Renal pelvis (tissue), 1 donor: ENCODE measurements at regions not wholly inside any gene's neighbourhood (a gene's known extent, or its start where the extent isn't known, plus 50 kb on each side); places are given as distances from the start of the nearest gene placed in this dataset.
"Not testable (repeated sequence)": the region's sequence is repeated elsewhere in the genome, so short reads cannot be mapped to it uniquely, and the experiment has no call there.

ENCODE experiments used
- DNase-seq: peaks from one replicate; pipeline ENCODE4 v3.0.0-alpha.2; 2013

DNA sequence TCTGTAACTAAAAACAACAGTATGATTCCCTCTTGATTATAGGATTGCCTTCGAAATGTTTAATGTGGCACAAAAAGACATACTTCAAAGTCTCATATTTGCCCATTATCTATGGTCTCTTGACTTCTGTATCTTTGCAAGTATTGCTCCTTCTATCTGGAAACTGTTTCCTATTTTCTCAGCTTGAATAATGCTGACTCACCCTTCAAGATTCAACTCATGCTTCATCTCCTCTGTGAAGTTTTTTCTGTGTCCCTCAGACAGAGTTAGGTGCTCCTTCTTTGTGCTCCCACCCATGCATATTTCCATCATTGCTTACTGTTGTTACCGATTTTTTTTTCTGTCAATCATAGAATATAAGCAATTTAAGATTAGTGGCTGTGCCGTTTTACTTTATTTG lies 192.8 kb upstream of the ROBO1 start:
- no peak for DNase-seq

DNA sequence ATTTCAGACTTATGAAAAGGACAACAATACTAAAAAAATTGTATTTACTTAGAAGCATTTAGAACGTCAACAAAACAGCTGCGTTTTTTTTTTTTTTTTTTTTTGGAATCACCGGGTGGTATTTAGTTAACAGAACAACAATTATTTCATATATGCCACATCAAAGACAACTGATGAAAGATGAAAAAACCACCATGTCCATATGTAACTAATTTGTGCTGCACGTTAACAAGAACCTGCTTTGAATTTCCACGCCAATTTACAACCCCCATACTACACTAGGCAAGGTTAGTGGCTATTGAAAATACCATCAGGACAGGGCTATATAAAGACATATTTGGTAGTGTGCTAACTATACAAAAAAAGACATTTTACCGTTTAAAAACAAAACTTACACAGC lies 189.3 kb upstream of the ROBO1 start:
- no peak for DNase-seq

DNA sequence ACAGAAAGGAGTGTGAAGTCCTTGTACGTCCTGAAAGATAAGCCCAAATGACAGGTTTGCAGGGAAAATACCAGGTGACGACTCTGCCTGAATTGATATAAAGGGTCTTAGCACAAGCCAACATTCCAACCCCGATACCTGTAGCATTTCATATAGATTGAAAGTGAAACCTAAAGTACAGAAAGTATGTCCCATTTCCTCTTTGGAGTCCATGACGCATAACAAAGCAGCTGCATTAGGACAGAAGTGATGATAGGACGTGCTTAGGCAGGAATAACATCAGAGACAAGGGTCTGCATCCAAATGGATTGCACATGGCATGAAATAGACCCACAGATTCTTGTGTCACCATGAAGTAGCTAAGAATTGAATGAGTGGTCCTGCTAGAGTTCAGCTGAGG lies 187.0 kb upstream of the ROBO1 start:
- no peak for DNase-seq

DNA sequence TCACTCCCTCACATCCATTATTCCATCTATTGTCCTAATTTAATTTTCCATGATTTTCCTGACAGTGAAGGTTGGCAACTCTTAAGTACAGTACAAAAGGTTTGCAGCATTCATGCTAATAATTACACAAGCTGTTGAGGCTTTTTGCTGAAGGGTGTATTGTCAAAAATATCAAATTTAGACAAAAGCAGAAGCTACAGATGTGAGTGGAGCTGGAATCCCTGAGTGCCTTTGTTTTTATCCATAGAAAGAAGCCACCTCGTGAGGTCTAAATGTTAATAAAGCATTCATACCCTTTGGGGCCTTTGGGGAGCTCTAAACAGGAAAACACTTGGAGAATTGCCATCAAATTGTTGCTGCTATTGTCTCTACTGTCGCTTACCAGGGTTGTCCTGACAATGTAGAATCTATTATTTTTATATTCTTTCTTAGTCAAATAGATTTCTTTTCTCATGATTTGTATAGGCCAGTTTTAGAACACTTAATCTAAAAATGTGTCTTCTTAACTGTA lies 185.8 kb upstream of the ROBO1 start:
- DNase-seq, result no peak

DNA sequence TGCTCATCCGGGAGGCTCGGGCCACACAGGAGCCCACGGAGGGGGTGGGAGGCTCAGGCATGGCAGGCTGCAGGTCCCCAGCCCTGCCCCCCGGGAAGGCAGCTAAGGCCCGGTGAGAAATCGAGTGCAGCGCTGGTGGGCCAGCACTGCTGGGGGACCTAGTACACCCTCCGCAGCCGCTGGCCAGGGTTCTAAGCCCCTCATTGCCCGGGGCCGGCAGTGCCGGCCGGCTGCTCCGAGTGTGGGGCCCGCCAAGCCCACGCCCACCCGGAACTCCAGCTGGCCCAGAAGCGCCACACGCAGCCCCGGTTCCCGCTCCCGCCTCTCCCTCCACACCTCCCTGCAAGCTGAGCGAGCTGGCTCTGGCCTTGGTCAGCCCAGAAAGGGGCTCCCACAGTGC lies 183.6 kb upstream of the ROBO1 start:
- not testable (repeated sequence) for DNase-seq

DNA sequence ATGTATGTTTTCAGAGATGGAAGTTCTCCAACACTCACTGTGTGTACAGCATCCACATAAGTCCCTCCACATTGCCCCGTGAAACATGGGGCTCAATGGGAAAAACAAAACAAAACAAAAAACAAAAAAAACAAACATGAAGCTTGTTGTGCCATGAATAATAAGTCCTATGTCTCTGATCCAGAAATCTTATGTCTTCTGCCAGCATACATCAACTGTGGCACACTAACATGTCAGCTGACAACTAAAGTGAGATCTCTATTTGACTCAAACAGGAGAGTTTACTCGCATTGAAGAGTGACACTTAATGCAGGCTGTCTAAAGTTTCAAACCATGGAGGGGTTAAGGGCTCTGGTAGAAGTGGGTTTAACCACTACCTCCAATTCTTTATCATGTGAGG lies 180.2 kb upstream of the ROBO1 start:
- no peak for DNase-seq

DNA sequence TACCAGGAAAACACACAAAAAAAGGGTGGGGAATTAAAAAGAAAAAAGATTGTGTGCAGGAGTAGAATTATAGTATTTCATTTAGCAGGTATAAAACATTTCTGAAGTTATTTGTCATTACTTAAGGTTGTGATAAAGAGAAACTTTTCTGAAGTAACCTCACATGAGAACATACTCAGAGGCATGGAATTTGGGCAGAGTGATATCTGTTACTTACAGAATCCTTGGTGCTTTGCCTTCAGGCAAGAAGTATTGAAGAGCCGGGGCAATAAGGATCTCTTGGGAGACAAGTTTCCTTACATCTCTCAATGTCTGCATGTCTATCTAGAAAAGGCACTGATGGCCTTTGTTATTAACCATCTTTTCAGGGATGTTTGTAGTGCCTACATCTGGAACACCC lies 179.7 kb upstream of the ROBO1 start:
- DNase-seq, result no peak

DNA sequence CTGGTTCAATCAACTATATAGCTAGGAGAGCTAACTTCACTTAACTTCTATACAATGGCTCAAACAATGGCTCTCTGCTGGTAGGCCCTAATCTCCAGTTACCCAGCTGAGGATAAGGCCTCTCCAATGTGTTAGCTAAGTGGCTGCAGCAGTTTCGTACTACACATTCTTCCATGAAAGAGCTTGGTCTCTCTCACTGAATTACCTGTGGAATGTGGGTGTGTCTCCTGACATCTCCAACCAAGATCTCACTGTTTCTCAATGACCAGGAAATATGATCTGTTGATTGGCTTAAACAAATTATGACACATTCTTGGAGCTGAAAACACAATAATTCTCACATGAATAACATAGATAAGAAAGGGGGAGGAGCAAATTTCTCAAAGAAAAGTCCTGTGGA lies 169.8 kb upstream of the ROBO1 start:
- no peak for DNase-seq

DNA sequence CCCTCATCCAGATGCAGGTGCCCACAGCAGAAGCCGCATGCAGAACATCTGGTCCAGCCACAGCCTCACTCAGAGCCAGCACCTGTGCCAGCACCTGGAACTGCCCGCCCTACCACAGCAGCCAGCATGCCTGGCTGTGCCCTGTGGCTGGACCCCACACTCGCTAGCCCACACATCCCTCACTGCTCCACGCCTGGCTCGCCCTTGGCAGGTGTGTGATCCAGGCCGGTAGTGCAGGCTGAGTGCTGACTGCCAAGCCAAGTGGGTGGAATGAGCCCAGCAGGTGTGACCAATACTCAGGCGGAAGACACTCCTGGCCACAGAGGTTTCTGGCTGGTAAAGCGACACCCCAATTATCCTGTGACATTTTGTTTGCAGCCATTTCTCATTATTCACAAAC lies 162.4 kb upstream of the ROBO1 start:
- DNase-seq, result no peak

DNA sequence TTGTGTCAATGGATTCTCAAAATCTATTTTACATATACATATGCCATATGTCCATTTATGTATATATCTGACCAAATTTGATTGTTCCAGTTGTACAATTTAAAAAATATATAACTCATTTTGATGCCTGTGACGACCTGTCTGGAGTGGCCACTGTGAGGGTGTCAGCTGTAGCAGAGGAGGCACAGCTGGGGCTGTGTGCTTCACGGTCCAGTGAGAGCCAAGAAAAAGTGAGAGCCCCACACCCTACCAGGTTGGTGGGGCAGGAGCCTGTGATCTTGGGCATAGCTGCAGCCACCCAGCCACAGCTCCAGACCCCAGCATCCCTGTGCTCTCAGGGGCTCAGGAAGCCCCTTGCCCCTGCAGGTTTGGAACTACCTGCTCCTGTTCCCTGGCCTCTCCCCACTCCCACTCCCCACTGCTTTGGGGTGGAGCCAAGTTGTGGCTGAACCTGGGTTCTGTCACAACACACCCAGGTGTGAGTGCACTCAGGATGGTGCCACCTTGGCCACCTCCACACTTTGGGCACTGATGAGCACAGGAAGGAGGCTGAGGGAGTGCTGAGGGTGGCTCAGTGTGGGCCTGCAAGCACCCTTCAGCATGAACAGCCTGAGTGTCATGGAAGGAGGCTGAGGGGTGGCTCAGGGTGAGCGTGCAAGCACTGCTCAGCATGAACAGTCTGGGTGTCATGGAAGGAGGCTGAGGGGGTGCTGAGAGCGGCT lies 161.1 kb upstream of the ROBO1 start:
- no peak for DNase-seq

DNA sequence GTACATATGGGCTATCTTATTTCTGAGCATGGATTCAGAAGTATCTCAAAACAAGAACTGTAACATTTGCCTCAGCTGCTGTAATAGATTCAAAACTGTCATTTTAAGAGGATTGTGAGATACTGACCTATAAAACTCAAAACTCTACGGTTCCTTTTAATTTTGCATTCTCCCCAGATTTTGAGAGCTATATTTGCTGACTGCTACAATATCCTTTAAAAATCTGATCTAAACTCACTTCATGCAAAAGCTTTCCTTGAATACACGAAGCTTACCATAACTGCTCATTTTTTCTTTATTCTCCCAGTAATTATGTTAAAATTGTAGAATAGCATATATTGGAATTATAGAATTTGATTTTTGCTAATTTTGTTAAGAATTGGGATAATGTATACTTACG lies 158.7 kb upstream of the ROBO1 start:
- DNase-seq, result no peak

DNA sequence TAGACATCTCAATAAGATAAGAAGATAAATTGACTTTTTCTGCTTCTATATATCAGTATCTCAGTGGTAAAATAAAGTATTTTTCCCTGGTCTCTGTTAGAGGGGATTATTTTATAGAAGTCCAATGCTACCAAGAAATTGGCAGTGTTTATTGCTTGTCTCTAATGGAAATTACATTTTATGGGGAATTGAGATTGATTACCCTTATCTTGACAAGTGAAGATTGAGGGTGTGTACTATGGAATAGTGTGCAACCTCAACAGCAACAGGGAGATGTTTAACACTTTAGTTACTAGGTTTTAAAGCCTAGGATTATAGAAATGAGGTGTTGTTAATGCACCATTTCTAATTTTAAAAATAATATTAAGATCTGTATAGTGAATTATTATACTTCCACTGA lies 154.8 kb upstream of the ROBO1 start:
- no peak for DNase-seq

DNA sequence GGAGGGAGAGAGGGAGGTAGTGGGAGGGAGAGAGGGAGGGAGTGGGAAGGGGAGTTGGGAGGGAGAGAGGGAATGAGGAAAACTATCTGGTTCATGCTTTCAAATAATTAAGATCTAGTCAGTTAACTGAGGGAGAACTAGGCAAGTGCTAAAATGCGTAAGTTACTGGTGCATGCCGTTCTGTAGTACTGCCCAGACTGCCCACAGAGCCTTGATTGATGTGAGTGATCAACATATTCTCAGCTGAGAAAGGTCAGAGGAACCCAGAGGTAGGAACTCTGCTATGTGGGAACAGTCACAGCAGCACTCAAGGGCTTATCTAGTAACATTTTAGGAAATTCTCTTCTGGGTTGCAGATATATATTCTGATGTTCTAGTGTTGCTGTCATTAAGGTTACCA lies 149.8 kb upstream of the ROBO1 start:
- DNase-seq, result no peak

DNA sequence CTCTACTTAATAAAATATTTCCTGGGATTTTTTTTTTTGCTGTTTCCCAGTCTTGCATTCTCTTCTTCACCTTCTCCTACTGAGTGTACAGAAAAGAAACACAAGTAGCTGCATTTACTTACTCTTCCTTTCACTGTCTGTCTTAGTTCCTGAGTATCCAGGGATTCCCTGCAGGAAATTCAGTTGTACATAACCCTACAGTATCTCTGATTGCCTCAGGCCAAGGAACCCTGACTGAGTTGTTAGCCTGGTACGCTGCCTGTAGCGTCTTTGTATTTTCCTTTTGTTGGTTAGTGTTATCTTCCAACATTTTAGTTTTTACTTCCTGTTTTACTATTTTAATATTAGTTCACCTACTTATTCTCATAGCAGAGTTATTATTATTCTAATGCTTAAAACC lies 142.5 kb upstream of the ROBO1 start:
- DNase-seq, result no peak

DNA sequence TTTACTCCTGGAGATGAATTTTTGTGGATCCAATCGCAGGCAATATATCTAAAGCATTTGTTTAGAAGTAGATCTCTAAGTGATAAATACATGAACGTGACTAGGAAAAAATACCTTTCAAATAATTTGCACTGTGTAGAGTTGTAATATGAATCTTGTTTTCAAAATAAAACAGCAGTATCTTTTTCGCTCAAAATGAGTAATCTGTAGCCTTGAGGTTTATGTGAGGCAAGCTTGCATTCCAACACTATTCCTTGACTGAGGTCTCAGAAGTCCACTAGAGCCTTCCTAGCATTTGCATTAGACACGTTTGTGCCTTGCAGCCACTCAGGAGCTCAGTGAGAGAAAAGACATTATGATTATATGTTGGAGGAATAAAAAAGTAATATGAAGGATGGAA lies 138.3 kb upstream of the ROBO1 start:
- no peak for DNase-seq

DNA sequence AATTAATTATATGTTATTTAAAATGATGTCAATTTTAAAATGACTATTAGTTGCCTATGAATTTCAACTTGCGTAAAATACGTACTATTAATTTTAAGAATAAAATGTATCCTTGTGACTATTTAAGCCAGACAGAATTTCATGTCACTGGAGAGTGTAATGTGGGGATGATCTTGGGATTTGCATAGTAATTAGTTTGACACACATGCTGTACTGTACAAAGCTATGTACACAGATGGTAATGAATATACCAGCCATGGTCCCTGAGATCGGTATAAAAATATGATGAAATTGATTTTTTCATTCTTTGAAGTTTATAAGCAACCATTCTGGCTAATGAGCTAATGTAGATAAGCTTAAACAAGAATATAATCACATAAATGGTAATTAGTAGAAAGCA lies 134.4 kb upstream of the ROBO1 start:
- DNase-seq, result no peak

DNA sequence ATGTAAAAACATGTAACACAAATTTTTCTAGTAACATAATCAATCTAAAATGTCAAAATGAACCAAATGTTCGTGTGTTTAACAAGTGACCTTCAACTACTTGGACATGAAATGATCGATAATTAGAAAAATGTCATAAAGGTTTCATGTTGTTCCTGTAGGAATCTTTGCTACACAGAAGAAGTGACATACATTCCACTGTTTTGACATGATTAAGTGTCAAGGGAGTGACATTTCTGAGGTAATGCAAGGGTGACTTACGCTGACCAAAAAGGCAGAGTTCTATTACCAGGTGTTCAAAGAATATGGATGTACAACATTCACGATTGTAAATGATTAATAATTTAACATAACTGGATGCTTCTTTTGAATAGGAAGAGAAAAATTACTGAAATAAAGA lies 131.1 kb upstream of the ROBO1 start:
- no peak for DNase-seq

DNA sequence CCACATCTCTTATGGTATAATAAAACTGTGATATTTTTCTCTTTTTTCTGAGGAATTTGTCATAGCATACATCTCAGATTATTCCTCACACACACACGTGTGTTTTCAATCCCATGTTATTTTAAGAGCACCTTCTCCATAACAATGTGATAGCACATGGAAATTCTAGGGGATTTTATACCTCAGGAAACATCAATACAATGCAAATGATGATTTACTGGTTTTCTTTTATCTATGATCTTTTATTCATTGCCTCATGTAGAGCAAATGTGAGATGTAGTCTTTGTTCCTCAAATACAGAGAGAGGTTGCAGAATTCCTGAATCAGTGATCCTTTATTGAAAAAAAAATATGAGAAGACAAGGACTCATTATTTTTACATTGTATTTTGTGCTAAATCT lies 128.3 kb upstream of the ROBO1 start:
- DNase-seq, result no peak

DNA sequence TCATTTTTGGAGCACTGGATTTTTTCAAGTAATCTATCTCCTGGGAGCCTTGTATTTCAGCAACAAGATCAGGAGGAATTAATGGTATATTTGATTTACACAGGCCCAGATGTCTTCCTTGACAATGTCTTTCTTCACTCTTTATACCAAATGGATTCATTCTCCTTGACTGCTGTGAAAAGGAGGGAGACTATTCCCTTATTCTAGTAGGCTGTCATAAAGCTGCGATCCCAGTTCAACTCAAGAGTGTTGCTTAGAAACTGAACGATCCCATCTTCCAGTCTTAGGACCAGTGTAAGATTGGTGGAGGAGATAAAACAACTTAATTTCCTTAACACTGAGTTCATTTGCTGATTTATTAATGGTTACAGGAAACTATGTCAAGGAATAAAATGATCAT lies 119.4 kb upstream of the ROBO1 start:
- DNase-seq, result no peak

DNA sequence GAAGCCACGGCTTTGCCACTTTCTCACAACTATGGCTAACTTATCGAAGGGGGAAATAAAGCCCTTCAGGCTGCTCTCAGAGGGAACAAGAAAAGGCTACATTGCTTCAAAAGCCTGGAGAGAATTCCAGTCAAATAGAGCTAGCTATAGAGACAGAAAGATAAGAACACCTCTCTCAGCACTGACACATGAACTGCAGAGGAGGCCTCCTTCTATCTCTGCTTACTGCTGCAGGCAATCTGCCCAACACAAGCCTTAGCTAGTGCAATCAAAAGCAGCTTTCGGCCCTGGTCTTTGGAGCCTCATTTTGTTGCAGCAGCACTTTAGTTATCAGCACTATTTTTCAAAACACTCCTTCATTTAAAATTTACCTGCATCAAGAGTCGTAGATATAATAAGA lies 118.4 kb upstream of the ROBO1 start:
- DNase-seq, result no peak

DNA sequence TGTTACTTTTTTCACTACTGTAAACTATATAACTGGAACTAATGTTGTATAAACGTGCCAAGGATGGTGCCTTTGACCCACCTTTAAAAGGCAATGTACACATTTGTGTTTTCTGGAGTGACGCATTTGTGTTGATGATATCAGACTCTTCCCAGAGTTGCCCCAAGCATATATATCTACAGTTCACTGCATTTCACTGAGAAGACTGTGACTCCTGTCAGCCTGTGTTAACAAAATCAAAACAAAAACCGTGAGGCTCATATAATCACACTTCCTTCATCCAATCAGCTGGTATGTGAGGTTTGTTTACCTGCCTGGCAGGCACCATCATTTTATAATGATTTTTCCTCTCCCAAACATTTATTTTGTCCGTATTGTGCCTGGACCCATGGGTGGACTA lies 117.6 kb upstream of the ROBO1 start:
- DNase-seq, result no peak

DNA sequence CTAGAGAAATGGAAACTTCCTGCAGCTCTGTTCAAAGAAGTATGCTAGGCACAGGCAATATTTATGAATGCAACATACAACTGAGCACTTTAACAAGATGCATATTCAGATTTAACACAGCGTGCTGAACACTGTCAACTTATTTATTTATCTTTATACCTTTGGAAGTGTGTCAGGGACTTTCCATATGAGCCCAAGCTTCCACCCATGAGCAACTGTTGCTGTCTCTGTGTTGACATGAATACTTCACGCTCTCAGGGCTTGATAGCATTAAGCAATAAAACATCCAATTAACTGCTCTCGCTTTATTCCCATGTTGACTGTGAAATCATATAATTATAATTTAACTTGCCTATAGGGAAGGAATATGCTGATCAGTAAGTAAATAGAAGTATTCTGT lies 116.6 kb upstream of the ROBO1 start:
- no peak for DNase-seq

DNA sequence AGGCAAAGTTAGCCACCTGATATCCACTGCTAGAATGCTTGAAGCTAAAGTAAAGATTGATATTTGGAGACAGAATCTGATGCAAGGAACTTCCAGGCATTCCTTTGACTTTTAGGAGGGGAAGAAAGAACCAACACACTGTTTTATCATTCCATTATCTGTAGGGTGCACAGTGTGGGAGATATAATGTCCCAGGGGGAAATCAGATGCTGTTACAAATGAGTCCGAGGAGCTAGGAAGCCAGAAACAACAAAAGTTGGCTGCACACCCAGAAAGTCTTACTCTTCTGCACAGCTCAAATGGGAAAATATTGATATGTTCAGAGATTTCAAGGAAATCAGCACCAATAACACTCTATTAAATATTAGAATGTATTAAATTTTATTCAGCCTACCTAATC lies 113.6 kb upstream of the ROBO1 start:
- DNase-seq, result no peak

DNA sequence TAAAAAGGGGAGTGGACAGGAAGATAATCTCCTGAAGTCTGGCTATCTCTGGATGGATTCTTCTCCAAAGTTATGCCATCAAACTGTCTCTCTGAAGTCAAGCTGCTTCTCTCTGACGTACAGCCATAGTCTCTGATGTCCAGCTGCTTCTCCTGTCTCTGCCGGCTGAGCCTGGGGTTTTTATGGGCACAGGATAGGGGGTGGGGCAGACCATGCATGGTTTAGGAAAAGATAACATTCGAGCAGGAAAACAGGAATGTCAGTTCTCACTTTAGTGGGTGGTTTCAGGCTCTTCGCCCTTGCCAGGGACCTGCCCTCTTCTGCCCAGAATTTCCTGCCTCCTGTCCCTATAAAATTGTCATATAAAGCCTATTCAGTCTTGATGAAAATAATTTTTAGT lies 110.9 kb upstream of the ROBO1 start:
- no peak for DNase-seq

DNA sequence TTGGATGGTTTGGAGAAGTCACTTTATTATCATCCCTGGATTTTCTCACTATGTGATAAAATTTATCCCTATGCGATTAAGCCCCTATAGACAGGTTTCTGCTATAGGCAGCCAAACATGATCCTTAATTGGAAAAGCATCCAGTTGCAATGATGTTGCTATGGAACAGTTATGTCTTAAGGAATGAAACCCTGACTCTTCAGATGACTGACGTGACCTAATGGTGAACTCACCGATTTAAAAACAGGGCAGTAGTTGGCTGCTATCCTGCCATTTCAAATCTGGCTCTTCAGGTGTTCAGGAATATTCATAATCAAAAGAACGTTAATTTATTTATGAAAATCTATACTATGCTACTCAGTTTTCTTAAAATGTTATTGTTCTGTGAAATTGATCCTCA lies 106.8 kb upstream of the ROBO1 start:
- no peak for DNase-seq
